IMR-90 (cell line): ENCODE measurements at regions not wholly inside any gene's neighbourhood (a gene's known extent, or its start where the extent isn't known, plus 50 kb on each side); places are given as distances from the start of the nearest gene placed in this dataset.

Experiments
- ATAC-seq: fragments of 200-7000 bp; cut with Tn5 transposase; 2 replicates; pipeline ENCODE4 v1.9.1; 2020; ENCODE audit warnings: low read depth, mild to moderate bottlenecking, moderate library complexity
- BruUV-seq: library from RNA; stranded (reverse); fragments of 400-500 nt; replicated peaks from 2 replicates; lab custom pipeline; 2021; lab: Mats Ljungman, UMichigan
- CTCF ChIA-PET: fragments of 300-600 bp; formaldehyde crosslinking; extraction: SDS; loops from one replicate; lab custom pipeline; 2021; ENCODE audit warnings: antibody characterized with exemption; lab: Yijun Ruan, JAX
- POLR2A ChIA-PET: fragments of 300-600 bp; sonication (Branson Sonifier 250); formaldehyde crosslinking; loops from one replicate; lab custom pipeline; 2022; ENCODE audit warnings: antibody characterized with exemption; ENCODE audit not compliant: unreplicated experiment; lab: Charles Lee
- DNase-seq: peaks from one replicate; pipeline ENCODE4 v3.0.0; 2013
- H2AFZ ChIP-seq: replicated peaks from 2 replicates; pipeline ENCODE3; 2013; ENCODE audit warnings: low read length, mild to moderate bottlenecking; ENCODE audit not compliant: poor library complexity
- H2AK5ac ChIP-seq: 2 replicates; pipeline ENCODE4 v1.6.1; 2013; ENCODE audit warnings: low read depth, low read length, inconsistent platforms
- H2AK9ac ChIP-seq: replicated peaks from 2 replicates; pipeline ENCODE3; 2013; ENCODE audit warnings: mild to moderate bottlenecking, low read depth, low read length, moderate library complexity; ENCODE audit not compliant: poor library complexity
- H2BK120ac ChIP-seq: 2 replicates; pipeline ENCODE4 v1.6.1; 2013; ENCODE audit warnings: low read depth, low read length, inconsistent platforms
- H2BK15ac ChIP-seq: 3 replicates; pipeline ENCODE4 v1.6.1; 2013; ENCODE audit warnings: low read depth, low read length, inconsistent platforms
- H2BK20ac ChIP-seq: 2 replicates; pipeline ENCODE4 v1.6.1; 2013; ENCODE audit warnings: low read depth, mild to moderate bottlenecking, inconsistent platforms, low read length, moderate library complexity
- H2BK5ac ChIP-seq: 2 replicates; pipeline ENCODE4 v1.6.1; 2013; ENCODE audit warnings: mild to moderate bottlenecking, low read depth, low read length, inconsistent platforms; ENCODE audit not compliant: poor library complexity, severe bottlenecking
- H3K14ac ChIP-seq: replicated peaks from 2 replicates; pipeline ENCODE4 v1.6.1; 2013; ENCODE audit warnings: low read depth, low read length, inconsistent platforms
- H3K18ac ChIP-seq: 2 replicates; pipeline ENCODE4 v1.6.1; 2013; ENCODE audit warnings: low read depth, low read length, control low read depth
- H3K23ac ChIP-seq: 2 replicates; pipeline ENCODE4 v1.6.1; 2013; ENCODE audit warnings: low read depth, low read length, inconsistent platforms
- H3K27ac ChIP-seq: 2 replicates; pipeline ENCODE4 v1.5.1; 2013; ENCODE audit warnings: mild to moderate bottlenecking, control low read depth, low read length; ENCODE audit not compliant: insufficient read depth
- H3K27me3 ChIP-seq: 2 replicates; pipeline ENCODE4 v1.6.1; 2013; ENCODE audit warnings: low read length; ENCODE audit not compliant: control insufficient read depth, insufficient read depth
- H3K36me3 ChIP-seq: 2 replicates; pipeline ENCODE4 v1.6.1; 2013; ENCODE audit warnings: low read length, mixed read lengths; ENCODE audit not compliant: control insufficient read depth, insufficient read depth
- H3K4ac ChIP-seq: 2 replicates; pipeline ENCODE4 v1.6.1; 2013; ENCODE audit warnings: low read depth, low read length, inconsistent platforms
- H3K4me1 ChIP-seq: 2 replicates; pipeline ENCODE4 v1.6.1; 2013; ENCODE audit warnings: low read length, mixed read lengths; ENCODE audit not compliant: control insufficient read depth, insufficient read depth
- H3K4me2 ChIP-seq: 2 replicates; pipeline ENCODE4 v1.6.1; 2013; ENCODE audit warnings: low read depth, mild to moderate bottlenecking, control low read depth, low read length, moderate library complexity
- H3K4me3 ChIP-seq: 2 replicates; pipeline ENCODE4 v1.5.1; 2013; ENCODE audit warnings: low read depth, mild to moderate bottlenecking, control low read depth, low read length, moderate library complexity; ENCODE audit not compliant: insufficient read depth
- H3K56ac ChIP-seq: 2 replicates; pipeline ENCODE4 v1.6.1; 2013; ENCODE audit warnings: low read length, inconsistent platforms; ENCODE audit not compliant: insufficient read depth; ENCODE audit errors: extremely low read depth
- H3K79me1 ChIP-seq, 2 experiments: 2 replicates each; pipeline ENCODE4 v1.6.1; 2013; ENCODE audit warnings: low read length in 2 of 2, inconsistent platforms in 1 of 2, low read depth in 1 of 2
- H3K9ac ChIP-seq: 2 replicates; pipeline ENCODE4 v1.6.1; 2013; ENCODE audit warnings: low read depth, low read length, control low read depth
- H3K9me1 ChIP-seq: 2 replicates; pipeline ENCODE4 v1.6.1; 2013; ENCODE audit warnings: low read length, inconsistent platforms; ENCODE audit not compliant: insufficient read depth
- H3K9me3 ChIP-seq: 2 replicates; pipeline ENCODE4 v1.6.1; 2013; ENCODE audit warnings: low read length; ENCODE audit not compliant: control insufficient read depth, insufficient read depth
- H4K20me1 ChIP-seq: 2 replicates; pipeline ENCODE4 v1.6.1; 2013; ENCODE audit warnings: low read length, inconsistent platforms; ENCODE audit not compliant: insufficient read depth
- H4K5ac ChIP-seq: 2 replicates; pipeline ENCODE4 v1.6.1; 2013; ENCODE audit warnings: mild to moderate bottlenecking, low read depth, low read length, control low read depth
- H4K8ac ChIP-seq, 2 experiments: 2 replicates each; pipeline ENCODE4 v1.6.1; 2013; ENCODE audit warnings: low read depth in 2 of 2, low read length in 2 of 2, control low read depth in 1 of 2, inconsistent platforms in 1 of 2
- H4K91ac ChIP-seq: 2 replicates; pipeline ENCODE4 v1.6.1; 2013; ENCODE audit warnings: low read depth, low read length, inconsistent platforms; ENCODE audit not compliant: insufficient read depth
- BHLHE40 ChIP-seq: fragments of 150-350 bp; IDR thresholded peaks from 2 replicates; pipeline ENCODE4 v1.6.1; 2016; ENCODE audit warnings: mild to moderate bottlenecking, low read depth, low read length
- CEBPB ChIP-seq: IDR thresholded peaks from 2 replicates; pipeline ENCODE4 v1.6.1; 2012; ENCODE audit warnings: low read depth, low read length, improper control_type of control experiment
- CHD1 ChIP-seq: IDR thresholded peaks from 2 replicates; pipeline ENCODE4 v1.6.1; 2012; ENCODE audit warnings: low read depth, low read length, improper control_type of control experiment
- ELK1 ChIP-seq: fragments of 150-350 bp; IDR thresholded peaks from 2 replicates; pipeline ENCODE4 v1.6.1; 2016; ENCODE audit warnings: low read depth, mild to moderate bottlenecking, low read length, moderate library complexity, borderline replicate concordance
- FOS ChIP-seq: fragments of 150-350 bp; IDR thresholded peaks from 2 replicates; pipeline ENCODE4 v1.6.1; 2016; ENCODE audit warnings: low read depth, low read length
- MAFK ChIP-seq: IDR thresholded peaks from 2 replicates; pipeline ENCODE4 v1.6.1; 2012; ENCODE audit warnings: low read depth, low read length, improper control_type of control experiment
- MAZ ChIP-seq: IDR thresholded peaks from 2 replicates; pipeline ENCODE4 v1.6.1; 2012; ENCODE audit warnings: low read depth, mild to moderate bottlenecking, low read length, improper control_type of control experiment, moderate library complexity, borderline replicate concordance
- MXI1 ChIP-seq: IDR thresholded peaks from 2 replicates; pipeline ENCODE4 v1.6.1; 2012; ENCODE audit warnings: low read depth, mild to moderate bottlenecking, low read length, moderate library complexity, borderline replicate concordance
- NFE2L2 ChIP-seq: fragments of 150-350 bp; IDR thresholded peaks from 2 replicates; pipeline ENCODE4 v1.6.1; 2016; ENCODE audit warnings: low read depth, mild to moderate bottlenecking, low read length
- POLR2A ChIP-seq: IDR thresholded peaks from 2 replicates; pipeline ENCODE4 v1.6.1; 2012; ENCODE audit warnings: mild to moderate bottlenecking, low read depth, low read length
- RAD21 ChIP-seq: IDR thresholded peaks from 2 replicates; pipeline ENCODE4 v1.6.1; 2012; ENCODE audit warnings: low read length, improper control_type of control experiment
- RCOR1 ChIP-seq: IDR thresholded peaks from 2 replicates; pipeline ENCODE4 v1.6.1; 2012; ENCODE audit warnings: mild to moderate bottlenecking, low read length, improper control_type of control experiment; ENCODE audit not compliant: insufficient replicate concordance
- RFX5 ChIP-seq: IDR thresholded peaks from 2 replicates; pipeline ENCODE4 v1.8.0; 2012; ENCODE audit warnings: low read depth, mild to moderate bottlenecking, low read length, moderate library complexity
- SMC3 ChIP-seq: fragments of 150-350 bp; IDR thresholded peaks from 2 replicates; pipeline ENCODE4 v1.6.1; 2016; ENCODE audit warnings: low read depth, mild to moderate bottlenecking, antibody characterized with exemption, low read length, moderate library complexity
- WGBS, 2 experiments: methylation state at CpG; one replicate each; pipeline versions ENCODE4 v1.1.5 to v1.1.7; 2013; ENCODE audit warnings: missing lambda C conversion rate in 2 of 2; ENCODE audit not compliant: insufficient read length in 1 of 2; ENCODE audit errors: extremely low coverage in 2 of 2; 5-methylcytosine and 5-hydroxymethylcytosine counted together
- dilution Hi-C: fragments of 300-500 bp; cut with HindIII; formaldehyde crosslinking; loops from one replicate; pipeline ENCODE4 v1.14.3; 2018; ENCODE audit warnings: low sequenced_read_pairs; ENCODE audit not compliant: unreplicated experiment
- in situ Hi-C: fragments of 300-500 bp; cut with MboI; formaldehyde crosslinking; loops from 3 replicates; pipeline ENCODE4 v1.14.3; 2019; ENCODE audit warnings: low sequenced_read_pairs, inconsistent platforms, mixed read lengths
- intact Hi-C: fragments of 100-400 bp; cut with micrococcal nuclease; formaldehyde crosslinking; loops from 2 replicates; pipeline ENCODE4 v1.10.0; 2022

- no peak overlapping the region for H2BK20ac ChIP-seq
- no TSS peak for BruUV-seq
- H3K9me1 ChIP-seq: no peaks in the 10 kb centered on the region
- no peak overlapping the region for H3K9ac ChIP-seq
- TF ChIP-seq CHD1: no peak
- no peak for TF ChIP-seq ELK1
- TF ChIP-seq POLR2A: no peak
- TF ChIP-seq SMC3: no peak
- no peak for TF ChIP-seq MAZ
- TF ChIP-seq RAD21: no peak
- no peak for TF ChIP-seq RCOR1
- TF ChIP-seq FOS: no peak
- TF ChIP-seq BHLHE40: no peak
- TF ChIP-seq MAFK: no peak
- TF ChIP-seq NFE2L2: no peak
- TF ChIP-seq RFX5: no peak
- no peak for TF ChIP-seq MXI1
- no peak for TF ChIP-seq CEBPB
- CTCF ChIA-PET: no interaction called here
- no peak overlapping the region for H2AK5ac ChIP-seq
- H3K27ac ChIP-seq: no peak overlapping the region
- ATAC-seq (no peak), DNase-seq (no peak)
- no peak overlapping the region for H2BK120ac ChIP-seq
- no peak overlapping the region for H2AFZ ChIP-seq
- in situ Hi-C loops: no loop called here
- H3K18ac ChIP-seq: no peak overlapping the region
- dilution Hi-C loops: no loop called here
- H4K8ac ChIP-seq: no peak overlapping the region
- intact Hi-C loops: no loop called here
- H3K4me3 ChIP-seq: no peak overlapping the region
- H2AK9ac ChIP-seq: no peak overlapping the region
- H3K14ac ChIP-seq: no peak overlapping the region
- H2BK5ac ChIP-seq: no peak overlapping the region
- H3K79me1 ChIP-seq: no peaks in the 10 kb centered on the region
- no peak overlapping the region for H3K56ac ChIP-seq
- H3K27me3 ChIP-seq: peaks cover 55% of the 10 kb centered on the region
- H2BK15ac ChIP-seq: no peak overlapping the region
- no peak overlapping the region for H3K4me2 ChIP-seq
- H4K20me1 ChIP-seq: no peaks in the 10 kb centered on the region
- no peak overlapping the region for H4K5ac ChIP-seq
- WGBS, 2 experiments: no CpG with 5 or more reads among the region's 2 CpGs
- H3K4me1 ChIP-seq: no peaks in the 10 kb centered on the region
- POLR2A ChIA-PET: no interaction called here
- no peaks in the 10 kb centered on the region for H3K36me3 ChIP-seq
- no peak overlapping the region for H3K4ac ChIP-seq
- H3K23ac ChIP-seq: no peak overlapping the region
- no peak overlapping the region for H4K91ac ChIP-seq
- H3K9me3 ChIP-seq: no peaks in the 10 kb centered on the region
Observed at GRCh38 chr18:46338205-46338604, 234.0 kb downstream of the HAUS1 start.
